Activated CD4-positive, alpha-beta T cell treated with anti-CD3 and anti-CD28 coated beads, Interleukin-2, amount 50 U/mL, for 4 hours (primary cell): ENCODE measurements at regions not wholly inside any gene's neighbourhood (a gene's known extent, or its start where the extent isn't known, plus 50 kb on each side); places are given as distances from the start of the nearest gene placed in this dataset.

Experiments
- DNase-seq, 2 experiments: peaks; one replicate each; pipeline ENCODE4 v3.0.0-alpha.2; 2020

- DNase-seq, result no peak
Observed at GRCh38 chr15:70440416-70441138, 322.8 kb downstream of the UACA start.

DNA sequence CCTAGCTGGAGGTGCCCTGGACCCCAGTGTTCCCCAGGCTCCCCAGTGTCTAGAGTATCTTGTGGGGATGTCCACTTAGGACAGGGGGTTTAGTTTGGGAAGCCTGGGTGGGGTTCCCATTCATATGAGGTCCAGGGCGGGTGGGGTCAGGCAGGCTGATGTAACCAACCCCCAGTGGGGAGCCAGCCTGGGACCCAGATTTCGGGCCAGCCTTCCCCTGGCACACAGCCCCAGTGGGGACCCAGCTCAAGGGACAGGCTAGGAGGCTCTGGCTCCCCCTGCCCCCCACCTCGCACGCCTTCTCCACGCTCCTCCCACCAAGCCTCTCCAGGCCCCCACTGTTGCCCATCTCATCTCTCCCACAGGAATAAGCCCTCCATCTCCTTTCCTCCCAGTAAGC, 323.5 kb downstream of the UACA start:
- DNase-seq, result no peak

DNA sequence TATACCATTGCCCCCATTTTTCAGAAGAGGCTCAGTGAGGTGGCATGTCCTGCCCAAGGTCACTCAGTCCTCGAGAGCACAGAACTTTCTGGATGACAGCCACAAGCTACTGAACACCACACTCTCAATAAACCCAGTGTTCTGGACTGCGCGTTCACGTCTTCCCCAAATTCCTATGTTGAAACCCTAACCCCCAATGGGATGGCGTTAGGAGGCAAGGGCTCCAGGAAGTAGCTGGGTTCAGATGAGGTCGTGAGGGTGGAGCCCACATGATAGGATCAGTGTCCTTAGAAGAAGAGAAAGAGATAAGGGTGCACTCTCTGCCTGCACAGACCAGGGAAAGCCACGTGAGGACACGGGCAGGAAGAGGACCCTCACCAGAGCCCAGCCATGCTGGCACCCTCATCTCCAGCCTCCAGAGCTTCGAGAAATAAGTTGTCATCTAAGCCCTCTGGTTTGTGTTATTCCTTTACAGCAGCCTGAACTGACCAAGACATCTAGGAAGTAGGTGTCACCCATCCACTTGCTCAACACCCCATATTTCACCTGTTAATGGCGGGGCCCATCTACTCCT, 324.0 kb downstream of the UACA start:
- no peak for DNase-seq

- DNase-seq, result no peak
Observed at GRCh38 chr15:70438776-70439175, 324.6 kb downstream of the UACA start.

- no peak for DNase-seq
Observed at GRCh38 chr15:70437882-70438451, 325.4 kb downstream of the UACA start.

DNA sequence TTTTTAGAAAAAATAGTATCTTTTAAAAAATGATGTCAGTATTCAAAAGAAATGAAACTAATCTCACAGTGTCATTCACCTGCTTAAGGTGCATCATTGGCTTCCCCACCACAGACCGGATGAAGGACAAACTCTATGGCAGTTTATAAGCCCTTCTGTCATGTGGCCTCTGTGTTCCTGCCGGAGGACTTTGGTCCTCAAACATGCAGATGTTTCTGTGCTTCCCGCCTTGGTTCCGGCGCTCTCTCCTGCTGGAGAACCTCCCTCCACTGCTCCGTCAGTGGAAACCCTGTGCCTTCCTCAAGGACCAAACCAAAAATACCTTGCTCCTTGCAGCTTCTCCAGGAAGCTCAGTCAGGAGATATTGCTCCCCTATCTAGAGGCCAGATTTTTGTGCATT, 326.3 kb downstream of the UACA start:
- no peak for DNase-seq

GRCh38 chr15:70436428-70436827, 326.9 kb downstream of the UACA start:
- DNase-seq, result no peak

DNA sequence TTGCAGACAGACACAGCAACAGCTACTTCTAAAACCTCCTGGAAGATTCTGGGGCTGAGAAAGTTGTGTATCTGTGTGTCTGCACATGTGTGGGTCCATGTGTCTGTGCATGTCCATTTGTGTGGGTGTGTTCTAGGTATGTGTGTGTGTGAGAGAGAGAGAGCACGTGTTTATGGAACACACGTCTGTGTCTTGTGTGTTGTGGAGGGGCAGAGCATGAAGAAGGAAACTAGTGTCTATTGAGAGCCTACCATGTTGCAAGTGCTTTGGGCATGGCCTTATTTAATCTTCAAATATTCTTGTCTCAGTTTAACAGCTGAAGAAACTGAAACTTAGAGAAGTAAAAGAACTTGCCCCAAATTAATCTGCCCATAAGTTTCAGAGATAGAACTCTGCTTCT, 327.5 kb downstream of the UACA start:
- no peak for DNase-seq

GRCh38 chr15:70435369-70435768, 328.0 kb downstream of the UACA start:
- no peak for DNase-seq

DNA sequence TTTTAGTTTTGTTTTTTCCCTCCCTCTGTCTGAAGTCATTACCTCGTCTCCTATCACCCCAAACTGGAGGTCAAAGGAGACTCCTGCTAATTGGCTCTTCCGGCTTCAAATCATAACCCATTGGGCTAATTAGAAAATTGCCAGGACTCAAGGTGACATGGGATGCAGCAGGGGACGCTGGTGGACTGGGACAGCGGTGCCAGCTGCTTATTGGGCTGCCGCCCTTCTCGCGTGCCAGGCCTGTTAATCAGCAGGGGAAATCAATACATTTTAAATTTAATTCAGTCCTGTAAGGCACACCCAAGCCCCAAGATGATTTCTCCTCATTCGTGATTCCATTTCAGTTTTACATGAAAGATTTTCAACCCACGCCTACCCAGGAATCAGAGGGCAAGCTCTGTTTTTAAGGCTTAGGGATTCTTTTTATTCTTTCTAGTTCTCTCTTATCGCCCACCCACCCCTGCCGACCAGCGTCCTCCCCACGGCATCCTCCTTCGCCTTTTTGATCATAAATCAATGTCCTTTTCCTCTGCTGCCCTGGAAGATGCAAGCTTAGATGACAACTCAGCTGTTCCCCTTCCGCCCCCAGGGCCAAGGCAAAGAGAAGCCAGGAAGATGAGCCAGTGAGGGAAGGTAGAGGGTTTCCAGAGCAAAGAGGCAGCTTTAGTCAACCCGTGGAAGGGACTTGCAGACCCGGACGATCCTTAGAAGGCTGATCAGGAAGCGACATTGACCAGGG, 329.6 kb downstream of the UACA start:
- no peak for DNase-seq

- no peak for DNase-seq
Observed at GRCh38 chr15:70432924-70433495, 330.3 kb downstream of the UACA start.

GRCh38 chr15:70431854-70432253, 331.5 kb downstream of the UACA start:
- DNase-seq, result no peak

GRCh38 chr15:70430069-70430468, 332.4 kb upstream of the TLE3 start:
- DNase-seq, result no peak

GRCh38 chr15:70429056-70429722, 331.5 kb upstream of the TLE3 start:
- DNase-seq, result no peak

DNA sequence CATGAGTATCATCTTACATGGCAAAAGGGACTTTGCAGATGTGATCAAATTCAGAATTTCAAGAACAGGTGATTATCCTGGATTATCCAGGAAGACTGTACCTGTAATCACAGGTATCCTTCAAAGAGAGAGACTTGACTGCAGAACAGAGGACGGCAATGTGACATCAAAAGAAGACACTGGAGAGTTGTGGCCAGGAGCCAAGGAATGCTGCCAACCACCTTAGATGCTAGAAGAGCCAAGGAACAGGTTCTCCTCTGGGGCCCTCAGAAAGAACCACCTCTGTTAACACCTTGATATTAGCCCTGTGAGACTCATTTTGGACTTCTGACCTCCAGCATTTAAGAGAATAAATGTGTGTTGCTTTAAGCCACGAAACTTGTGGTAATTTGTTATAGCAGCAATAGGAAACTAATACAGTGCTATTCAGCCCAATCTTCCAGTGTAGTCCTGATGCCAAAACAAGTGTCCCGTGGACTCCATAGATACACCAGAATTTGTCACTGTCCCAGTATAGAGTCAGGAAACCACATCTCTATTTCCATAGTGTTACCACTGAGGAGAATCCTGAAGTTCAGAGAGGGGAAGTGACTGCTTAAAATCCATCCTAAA, 330.6 kb upstream of the TLE3 start:
- DNase-seq, result no peak

- no peak for DNase-seq
Observed at GRCh38 chr15:70427167-70428120, 329.7 kb upstream of the TLE3 start.

- no peak for DNase-seq
Observed at GRCh38 chr15:70426096-70426821, 328.5 kb upstream of the TLE3 start.

- no peak for DNase-seq
Observed at GRCh38 chr15:70424937-70425411, 327.3 kb upstream of the TLE3 start.

GRCh38 chr15:70423267-70423666, 325.6 kb upstream of the TLE3 start:
- no peak for DNase-seq

- DNase-seq, result no peak
Observed at GRCh38 chr15:70422342-70422741, 324.6 kb upstream of the TLE3 start.
